H1 (cell line): ENCODE measurements at regions not wholly inside any gene's neighbourhood (a gene's known extent, or its start where the extent isn't known, plus 50 kb on each side); places are given as distances from the start of the nearest gene placed in this dataset.

Experiments
- CTCF ChIA-PET: fragments of 300-600 bp; sonication (Branson Sonifier 250); formaldehyde crosslinking; loops from one replicate; lab custom pipeline; 2021; ENCODE audit not compliant: partially characterized antibody; lab: Charles Lee
- POLR2A ChIA-PET: fragments of 300-600 bp; sonication (Branson Sonifier 250); formaldehyde crosslinking; loops from one replicate; lab custom pipeline; 2021; ENCODE audit warnings: inconsistent platforms; ENCODE audit not compliant: partially characterized antibody; lab: Charles Lee
- DNase-seq, 2 experiments: peaks; one replicate each; pipeline versions ENCODE4 v3.0.0 to v3.0.0-alpha.2; 2010 to 2022; ENCODE audit warnings: low spot score in 2 of 2, low read depth in 1 of 2, mixed read lengths in 1 of 2
- FAIRE-seq: peaks from 2 replicates; lab custom pipeline; 2011; peaks lifted over from hg19 to GRCh38; lab: Jason Lieb, UNC
- H2AFZ ChIP-seq: 2 replicates; pipeline ENCODE4 v1.8.1; 2012; ENCODE audit warnings: low read length, inconsistent platforms
- H2AK5ac ChIP-seq: 2 replicates; pipeline ENCODE4 v1.6.1; 2013; ENCODE audit warnings: low read depth, low read length
- H2BK120ac ChIP-seq: replicated peaks from 2 replicates; pipeline ENCODE3; 2013; ENCODE audit warnings: low read depth, low read length, inconsistent platforms
- H2BK12ac ChIP-seq: 2 replicates; pipeline ENCODE4 v1.6.1; 2013; ENCODE audit warnings: low read depth, low read length
- H2BK15ac ChIP-seq: 2 replicates; pipeline ENCODE4 v1.6.1; 2013; ENCODE audit warnings: low read length
- H2BK20ac ChIP-seq: 2 replicates; pipeline ENCODE4 v1.6.1; 2013; ENCODE audit warnings: low read length
- H2BK5ac ChIP-seq: 2 replicates; pipeline ENCODE4 v1.6.1; 2013; ENCODE audit warnings: low read depth, low read length
- H3K14ac ChIP-seq: 2 replicates; pipeline ENCODE4 v1.6.1; 2013; ENCODE audit warnings: inconsistent platforms; ENCODE audit not compliant: insufficient read length
- H3K18ac ChIP-seq: 2 replicates; pipeline ENCODE4 v1.6.1; 2013; ENCODE audit warnings: low read length; ENCODE audit errors: extremely low read depth
- H3K23ac ChIP-seq: 2 replicates; pipeline ENCODE4 v1.6.1; 2013; ENCODE audit warnings: inconsistent platforms; ENCODE audit not compliant: insufficient read length
- H3K23me2 ChIP-seq: 2 replicates; pipeline ENCODE4 v1.6.1; 2013; ENCODE audit warnings: low read depth, low read length
- H3K27ac ChIP-seq: 2 replicates; pipeline ENCODE4 v1.6.1; 2011; ENCODE audit warnings: low read depth, low read length, inconsistent platforms
- H3K27me3 ChIP-seq, 4 experiments: replicated peaks in 1 of 4; 1 replicate in 1 of 4; 2 replicates in 3 of 4; pipeline versions ENCODE4 v1.6.1 to v1.8.1; 2011 to 2013; ENCODE audit warnings: low read length in 3 of 4, mild to moderate bottlenecking in 3 of 4, inconsistent platforms in 2 of 4, mixed read lengths in 2 of 4, moderate library complexity in 1 of 4; ENCODE audit not compliant: control insufficient read depth in 3 of 4, insufficient read depth in 3 of 4; ENCODE audit errors: extremely low read depth in 1 of 4
- H3K36me3 ChIP-seq, 4 experiments: 2 replicates each; pipeline versions ENCODE4 v1.6.1 to v1.8.1; 2011 to 2013; ENCODE audit warnings: mild to moderate bottlenecking in 4 of 4, low read length in 3 of 4, moderate library complexity in 2 of 4, control low read depth in 1 of 4, inconsistent platforms in 1 of 4; ENCODE audit not compliant: insufficient read depth in 4 of 4, control insufficient read depth in 2 of 4
- H3K4ac ChIP-seq: replicated peaks from 2 replicates; pipeline ENCODE3; 2013; ENCODE audit warnings: low read length, low read depth, mixed read lengths, inconsistent platforms; ENCODE audit not compliant: insufficient read length
- H3K4me1 ChIP-seq, 4 experiments: replicated peaks in 1 of 4; 1 replicate in 1 of 4; 2 replicates in 3 of 4; pipeline versions ENCODE4 v1.6.1 to v1.8.1; 2011 to 2013; ENCODE audit warnings: low read length in 3 of 4, inconsistent platforms in 2 of 4, mixed read lengths in 1 of 4; ENCODE audit not compliant: insufficient read depth in 4 of 4, control insufficient read depth in 3 of 4
- H3K4me2 ChIP-seq, 2 experiments: 2 replicates each; pipeline versions ENCODE4 v1.6.1 to v1.8.1; 2011 to 2013; ENCODE audit warnings: low read depth in 2 of 2, low read length in 2 of 2, control low read depth in 1 of 2, inconsistent platforms in 1 of 2, mild to moderate bottlenecking in 1 of 2; ENCODE audit not compliant: insufficient read depth in 1 of 2
- H3K4me3 ChIP-seq, 4 experiments: fragments of 200-600, 300-600 bp in 1 of 4; sonication (generic), shearing (Covaris generic), sonication (Bioruptor Twin) in 1 of 4; 2 replicates each; pipeline versions ENCODE4 v1.5.1 to v1.8.1; 2011 to 2016; ENCODE audit warnings: low read length in 4 of 4, low read depth in 3 of 4, control low read depth in 2 of 4, inconsistent platforms in 2 of 4, mild to moderate bottlenecking in 2 of 4, mixed read lengths in 1 of 4, moderate library complexity in 1 of 4; ENCODE audit not compliant: insufficient read depth in 2 of 4; ENCODE audit errors: extremely low read depth in 1 of 4
- H3K56ac ChIP-seq: replicated peaks from 2 replicates; pipeline ENCODE3; 2013; ENCODE audit warnings: low read depth, mild to moderate bottlenecking, mixed read lengths, low read length, inconsistent platforms; ENCODE audit not compliant: insufficient read length
- H3K79me1 ChIP-seq: 2 replicates; pipeline ENCODE4 v1.6.1; 2013; ENCODE audit warnings: low read depth, low read length, control low read depth
- H3K79me2 ChIP-seq, 2 experiments: 2 replicates each; pipeline versions ENCODE4 v1.6.1 to v1.8.1; 2012 to 2013; ENCODE audit warnings: low read length in 2 of 2, mild to moderate bottlenecking in 2 of 2, inconsistent platforms in 1 of 2; ENCODE audit not compliant: insufficient read depth in 2 of 2, control insufficient read depth in 1 of 2
- H3K9ac ChIP-seq, 4 experiments: replicated peaks in 1 of 4; 1 replicate in 1 of 4; 2 replicates in 3 of 4; pipeline versions ENCODE4 v1.6.1 to v1.8.1; 2011 to 2013; ENCODE audit warnings: low read depth in 3 of 4, low read length in 3 of 4, control low read depth in 2 of 4, mild to moderate bottlenecking in 2 of 4, moderate library complexity in 2 of 4, inconsistent platforms in 1 of 4; ENCODE audit errors: extremely low read depth in 1 of 4
- H3K9me3 ChIP-seq, 2 experiments: 2 replicates each; pipeline versions ENCODE4 v1.6.1 to v1.8.1; 2012 to 2013; ENCODE audit warnings: mild to moderate bottlenecking in 2 of 2, moderate library complexity in 2 of 2, control low read depth in 1 of 2, inconsistent platforms in 1 of 2, low read depth in 1 of 2, low read length in 1 of 2, mixed read lengths in 1 of 2; ENCODE audit not compliant: insufficient read depth in 2 of 2
- H4K20me1 ChIP-seq, 2 experiments: replicated peaks in 1 of 2; 2 replicates each; pipeline versions ENCODE3 to v1.8.1; 2011 to 2013; ENCODE audit warnings: inconsistent platforms in 2 of 2, low read length in 2 of 2, mild to moderate bottlenecking in 1 of 2; ENCODE audit not compliant: insufficient read depth in 2 of 2, control insufficient read depth in 1 of 2
- H4K5ac ChIP-seq: 2 replicates; pipeline ENCODE4 v1.6.1; 2013; ENCODE audit warnings: low read length, low read depth, mixed read lengths, inconsistent platforms; ENCODE audit not compliant: insufficient read length
- H4K8ac ChIP-seq: 2 replicates; pipeline ENCODE4 v1.8.0; 2013; ENCODE audit warnings: mild to moderate bottlenecking, moderate library complexity, low read length, inconsistent platforms; ENCODE audit not compliant: insufficient read depth; ENCODE audit errors: extremely low read depth
- H4K91ac ChIP-seq: replicated peaks from 2 replicates; pipeline ENCODE3; 2013; ENCODE audit warnings: low read length, mixed read lengths, inconsistent platforms; ENCODE audit not compliant: insufficient read length
- ATF3 ChIP-seq: IDR thresholded peaks from 2 replicates; pipeline ENCODE4 v1.6.1; 2011; ENCODE audit warnings: low read depth, mild to moderate bottlenecking, low read length; ENCODE audit not compliant: insufficient read depth
- CHD1 ChIP-seq: IDR thresholded peaks from 2 replicates; pipeline ENCODE4 v1.6.1; 2012; ENCODE audit warnings: low read depth, low read length, improper control_type of control experiment
- EP300 ChIP-seq, 2 experiments: IDR thresholded peaks; 1 replicate in 1 of 2; 2 replicates in 1 of 2; pipeline ENCODE4 v1.6.1; 2011 to 2012; ENCODE audit warnings: low read depth in 2 of 2, low read length in 2 of 2, mild to moderate bottlenecking in 2 of 2, borderline replicate concordance in 1 of 2, inconsistent platforms in 1 of 2, moderate library complexity in 1 of 2
- JUN ChIP-seq: IDR thresholded peaks from 2 replicates; pipeline ENCODE4 v1.6.1; 2011; ENCODE audit warnings: low read depth, mild to moderate bottlenecking, improper control_type of control experiment, low read length
- NANOG ChIP-seq: IDR thresholded peaks from 2 replicates; pipeline ENCODE4 v1.6.1; 2011; ENCODE audit warnings: low read length, low read depth, mild to moderate bottlenecking, inconsistent platforms; ENCODE audit not compliant: insufficient read depth, poor library complexity, severe bottlenecking
- POU5F1 ChIP-seq: IDR thresholded peaks from 2 replicates; pipeline ENCODE4 v1.6.1; 2011; ENCODE audit warnings: low read depth, mild to moderate bottlenecking, low read length, moderate library complexity
- SIX5 ChIP-seq: IDR thresholded peaks from 2 replicates; pipeline ENCODE4 v1.6.1; 2011; ENCODE audit warnings: mild to moderate bottlenecking, low read depth, low read length
- WGBS, 2 experiments: shearing (Covaris generic) in 1 of 2; methylation state at CpG; one replicate each; pipeline versions ENCODE4 v1.1.6 to v1.1.7; 2013 to 2015; ENCODE audit warnings: low lambda C conversion rate in 2 of 2, mixed read lengths in 2 of 2, inconsistent platforms in 1 of 2, low coverage in 1 of 2, missing lambda C conversion rate in 1 of 2; ENCODE audit not compliant: insufficient replicate concordance in 2 of 2, insufficient coverage in 1 of 2, insufficient read length in 1 of 2; ENCODE audit errors: extremely low coverage in 1 of 2, missing lambda C conversion rate in 1 of 2; 5-methylcytosine and 5-hydroxymethylcytosine counted together
- TF ChIP-seq, protein P1 (sequence below): IDR thresholded peaks from 2 replicates; pipeline ENCODE4 v1.6.1; 2012; ENCODE audit warnings: inconsistent platforms

DNA sequence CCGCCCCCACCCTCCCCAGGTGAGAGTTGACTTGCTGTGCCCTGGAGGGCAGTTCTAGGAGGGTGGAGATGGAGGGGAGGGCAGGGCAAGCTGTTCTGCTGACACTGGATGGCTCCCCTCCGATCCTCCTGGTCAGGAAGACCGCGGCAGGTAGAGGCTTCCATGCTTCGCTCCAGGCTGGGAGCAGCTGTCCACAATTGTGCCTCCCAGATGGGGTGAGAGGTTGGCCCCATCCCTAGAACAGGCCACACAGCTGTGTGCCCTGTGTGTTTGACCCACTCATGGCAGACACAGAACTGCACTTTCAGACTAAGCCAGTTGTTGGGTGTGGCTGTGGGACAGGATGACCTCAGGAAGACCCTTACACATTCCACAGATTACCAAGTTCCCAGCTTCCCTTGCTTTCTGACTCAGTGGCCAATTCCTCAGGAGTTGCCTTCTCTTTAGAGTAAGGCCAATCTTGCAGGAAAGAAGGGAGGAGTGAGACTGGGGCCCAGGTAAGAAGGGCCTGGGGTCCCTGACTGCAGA, 72.1 kb upstream of the HSPA9 start:
- Histone ChIP-seq H3K79me2 (no peaks in the 10 kb centered on the region), H2AFZ (0 out of 2 replicates have a peak overlapping the region, but pooled peaks have one; percentile 36), H3K4me1 (peaks cover 4 to 30% (median 16%) of the 10 kb centered on the region in 4 experiments), H3K18ac (no peak overlapping the region), H2BK5ac (no peak overlapping the region; the same call in 1 of the 2 replicates), H3K23me2 (no peaks in the 10 kb centered on the region), H3K27me3 (no peaks in the 10 kb centered on the region), H2AK5ac (no peak overlapping the region), H4K8ac (no peak overlapping the region), H3K4me2 (no peak overlapping the region), H3K56ac (no peak overlapping the region), H3K27ac (no peak overlapping the region), H4K5ac (no peak overlapping the region), H3K23ac (no peak overlapping the region), H2BK120ac (no peak overlapping the region), H2BK15ac (no peak overlapping the region), H3K14ac (no peak overlapping the region), H3K4ac (no peak overlapping the region), H4K91ac (no peak overlapping the region), H3K36me3 (no peaks in the 10 kb centered on the region), H3K9ac (no peak overlapping the region), H2BK20ac (no peak overlapping the region)
- DNase-seq, result no peak
- WGBS, 2 experiments, result 87% methylated on average over 4 of the region's 5 CpGs; no CpG with 5 or more reads in 1 of the 2 experiments
- ChIA-PET POLR2A (interaction anchor here (1.0 to 2.2 kb wide), 4 partner anchors 19 to 106 kb away, joined by 3 to 6 read pairs (median 3); partner anchors contain the start of genes CTNNA1 and HSPA9), CTCF (interaction anchor here (0.9 to 19.6 kb wide), 9 partner anchors 3 to 285 kb away, joined by 3 to 192 read pairs (median 10); no protein-coding TSS in a partner anchor)
- TF ChIP-seq NANOG, result no peak
- no peak for TF ChIP-seq JUN
- TF ChIP-seq EP300 (IDR thresholded peaks at IDR 0.05; ENCODE audit: borderline replicate concordance in 1 of 2, low read depth in 2 of 2, low read length in 2 of 2), result no peak
- no peak for TF ChIP-seq POU5F1
- TF ChIP-seq, protein P1, sequence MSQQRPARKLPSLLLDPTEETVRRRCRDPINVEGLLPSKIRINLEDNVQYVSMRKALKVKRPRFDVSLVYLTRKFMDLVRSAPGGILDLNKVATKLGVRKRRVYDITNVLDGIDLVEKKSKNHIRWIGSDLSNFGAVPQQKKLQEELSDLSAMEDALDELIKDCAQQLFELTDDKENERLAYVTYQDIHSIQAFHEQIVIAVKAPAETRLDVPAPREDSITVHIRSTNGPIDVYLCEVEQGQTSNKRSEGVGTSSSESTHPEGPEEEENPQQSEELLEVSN, result no peak
- no peak for TF ChIP-seq ATF3
- no peak for TF ChIP-seq CHD1
- no peak for TF ChIP-seq SIX5
- TF ChIP-seq, all 59 proteins: peak for 0
- Histone ChIP-seq H2BK12ac (no peak overlapping the region), H3K9me3 (no peaks in the 10 kb centered on the region), H4K20me1 (no peaks in the 10 kb centered on the region), H3K79me1 (no peaks in the 10 kb centered on the region; the same call in 1 of the 2 replicates), H3K4me3 (no peak overlapping the region)
- no peak for FAIRE-seq
